ENCODE measurements at regions not wholly inside any gene's neighbourhood (a gene's known extent, or its start where the extent isn't known, plus 50 kb on each side); places are given as distances from the start of the nearest gene placed in this dataset.
"Not testable (repeated sequence)": the region's sequence is repeated elsewhere in the genome, so short reads cannot be mapped to it uniquely, and the experiment has no call there.

GRCh38 chr12:59404109-59404650 is 191.6 kb upstream of the SLC16A7 start:
- DNase-seq, result no peak

GRCh38 chr12:59403259-59403932 is 192.4 kb upstream of the SLC16A7 start:
- peak; percentile 86 for DNase-seq

GRCh38 chr12:59401862-59402261 is 194.0 kb upstream of the SLC16A7 start:
- DNase-seq, result no peak

- DNase-seq, result peak; percentile 28
These were observed 197.7 kb upstream of the SLC16A7 start for GRCh38 chr12:59398164-59398563.

GRCh38 chr12:59396919-59397318 is 198.9 kb upstream of the SLC16A7 start:
- peak; percentile 17 for DNase-seq

GRCh38 chr12:59396519-59396918 is 199.3 kb upstream of the SLC16A7 start:
- no peak for DNase-seq

- not testable (repeated sequence) for DNase-seq
These were observed 200.5 kb upstream of the SLC16A7 start for GRCh38 chr12:59395310-59395709.

GRCh38 chr12:59393506-59393905 is 202.3 kb upstream of the SLC16A7 start:
- DNase-seq, result no peak

GRCh38 chr12:59389968-59390576 is 205.8 kb upstream of the SLC16A7 start:
- DNase-seq, result no peak

- DNase-seq, result no peak
These were observed 207.1 kb upstream of the SLC16A7 start for GRCh38 chr12:59388694-59389093.

GRCh38 chr12:59388176-59388575 is 207.7 kb upstream of the SLC16A7 start:
- DNase-seq, result no peak

- DNase-seq, result peak; percentile 60
These were observed 209.6 kb upstream of the SLC16A7 start for GRCh38 chr12:59386236-59386635.

- peak; percentile 96 for DNase-seq
These were observed 212.6 kb upstream of the SLC16A7 start for GRCh38 chr12:59383079-59383822.

- peak; percentile 28 for DNase-seq
These were observed 213.3 kb upstream of the SLC16A7 start for GRCh38 chr12:59382282-59383078.

- DNase-seq, result no peak
These were observed 214.7 kb upstream of the SLC16A7 start for GRCh38 chr12:59381106-59381505.

- no peak for DNase-seq
These were observed 220.2 kb upstream of the SLC16A7 start for GRCh38 chr12:59375633-59376032.

- no peak for DNase-seq
These were observed 221.0 kb upstream of the SLC16A7 start for GRCh38 chr12:59374783-59375182.

- DNase-seq, result peak; percentile 50
These were observed 222.9 kb upstream of the SLC16A7 start for GRCh38 chr12:59372956-59373355.

- DNase-seq, result no peak
These were observed 224.9 kb upstream of the SLC16A7 start for GRCh38 chr12:59370933-59371332.

- DNase-seq, result no peak
These were observed 230.7 kb upstream of the SLC16A7 start for GRCh38 chr12:59365133-59365532.

- no peak for DNase-seq
These were observed 238.0 kb upstream of the SLC16A7 start for GRCh38 chr12:59357811-59358210.

GRCh38 chr12:59346248-59346647 is 249.6 kb upstream of the SLC16A7 start:
- DNase-seq, result not testable (repeated sequence)

- DNase-seq, result no peak
These were observed 250.4 kb upstream of the SLC16A7 start for GRCh38 chr12:59345406-59345805.
